ENCODE measurements at regions not wholly inside any gene's neighbourhood (a gene's known extent, or its start where the extent isn't known, plus 50 kb on each side); places are given as distances from the start of the nearest gene placed in this dataset.

- TF ChIP-seq EZH2 (optimal IDR thresholded peaks at IDR 0.05; ENCODE audit: low read depth, low read length), result no peak
- no peak for TF ChIP-seq EZH2phosphoT487 (IDR thresholded peaks at IDR 0.05; ENCODE audit: low read length)
- TF ChIP-seq, protein P1, sequence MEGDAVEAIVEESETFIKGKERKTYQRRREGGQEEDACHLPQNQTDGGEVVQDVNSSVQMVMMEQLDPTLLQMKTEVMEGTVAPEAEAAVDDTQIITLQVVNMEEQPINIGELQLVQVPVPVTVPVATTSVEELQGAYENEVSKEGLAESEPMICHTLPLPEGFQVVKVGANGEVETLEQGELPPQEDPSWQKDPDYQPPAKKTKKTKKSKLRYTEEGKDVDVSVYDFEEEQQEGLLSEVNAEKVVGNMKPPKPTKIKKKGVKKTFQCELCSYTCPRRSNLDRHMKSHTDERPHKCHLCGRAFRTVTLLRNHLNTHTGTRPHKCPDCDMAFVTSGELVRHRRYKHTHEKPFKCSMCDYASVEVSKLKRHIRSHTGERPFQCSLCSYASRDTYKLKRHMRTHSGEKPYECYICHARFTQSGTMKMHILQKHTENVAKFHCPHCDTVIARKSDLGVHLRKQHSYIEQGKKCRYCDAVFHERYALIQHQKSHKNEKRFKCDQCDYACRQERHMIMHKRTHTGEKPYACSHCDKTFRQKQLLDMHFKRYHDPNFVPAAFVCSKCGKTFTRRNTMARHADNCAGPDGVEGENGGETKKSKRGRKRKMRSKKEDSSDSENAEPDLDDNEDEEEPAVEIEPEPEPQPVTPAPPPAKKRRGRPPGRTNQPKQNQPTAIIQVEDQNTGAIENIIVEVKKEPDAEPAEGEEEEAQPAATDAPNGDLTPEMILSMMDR (IDR thresholded peaks at IDR 0.05; ENCODE audit: low read length), result no peak
- Histone ChIP-seq H3K27me3 (replicated peaks; ENCODE audit: insufficient read depth, low read length) (no peaks in the 10 kb centered on the region), H3K9me2 (replicated peaks; ENCODE audit: insufficient read depth, low read length) (no peaks in the 10 kb centered on the region), H3K27ac (ENCODE audit: low read length) (no peak overlapping the region), H3K36me3 (replicated peaks; ENCODE audit: insufficient read depth, low read length) (no peaks in the 10 kb centered on the region), H3F3A (ENCODE audit: insufficient read depth, low read length) (no peaks in the 10 kb centered on the region), H2AFZ (ENCODE audit: low read length) (no peak overlapping the region), H3K4me1 (ENCODE audit: low read length) (no peaks in the 10 kb centered on the region), H3K9ac (ENCODE audit: low read length) (no peak overlapping the region), H3K79me2 (ENCODE audit: low read length) (no peaks in the 10 kb centered on the region), H4K20me1 (ENCODE audit: insufficient read depth, low read length) (no peaks in the 10 kb centered on the region), H3K9me3 (replicated peaks; ENCODE audit: insufficient read depth, low read length) (no peaks in the 10 kb centered on the region), H3K4me3 (ENCODE audit: low read length) (no peak overlapping the region), H3K4me2 (ENCODE audit: low read depth, low read length) (no peak overlapping the region)
- DNase-seq, result no peak
These were observed 746.3 kb upstream of the FAM241A start for GRCh38 chr4:111398906-111399330.

DNA sequence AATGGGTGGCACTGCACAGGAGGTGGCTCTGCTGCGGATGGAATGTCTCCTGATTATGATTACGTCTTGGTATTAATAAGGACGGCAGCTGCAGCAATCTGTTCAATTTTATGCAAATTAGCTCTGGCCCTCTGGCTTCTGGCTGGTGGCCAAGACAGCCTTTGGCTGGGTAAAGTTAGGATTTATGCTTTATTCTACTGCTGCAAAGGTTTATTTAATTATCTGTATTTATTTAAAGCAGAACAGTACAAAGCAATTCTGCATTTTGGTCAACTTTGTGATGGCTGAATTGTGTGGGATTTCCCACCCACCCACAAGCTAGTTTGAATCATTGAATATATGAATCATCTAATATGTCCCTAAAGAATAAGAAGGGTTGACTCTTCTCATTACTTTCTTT lies 745.6 kb upstream of the FAM241A start:
- DNase-seq, result no peak

GRCh38 chr4:111400741-111401140 lies 744.5 kb upstream of the FAM241A start:
- Histone ChIP-seq H3K4me3 (ENCODE audit: low read length) (no peak overlapping the region), H3K27ac (ENCODE audit: low read length) (no peak overlapping the region), H2AFZ (ENCODE audit: low read length) (no peak overlapping the region)

More for the DNA sequence above, 745.6 kb upstream of the FAM241A start:
- no peaks in the 10 kb centered on the region for H3K9me3 ChIP-seq (replicated peaks; ENCODE audit: insufficient read depth, low read length)
- no peak overlapping the region for H3K9ac ChIP-seq (ENCODE audit: low read length)
- H3K27ac ChIP-seq (ENCODE audit: low read length), result no peak overlapping the region
- no peaks in the 10 kb centered on the region for H3K4me1 ChIP-seq (ENCODE audit: low read length)
- H3K4me3 ChIP-seq (ENCODE audit: low read length), result no peak overlapping the region
- no peak overlapping the region for H2AFZ ChIP-seq (ENCODE audit: low read length)
- H3F3A ChIP-seq (ENCODE audit: insufficient read depth, low read length), result no peaks in the 10 kb centered on the region
- H4K20me1 ChIP-seq (ENCODE audit: insufficient read depth, low read length), result no peaks in the 10 kb centered on the region
- H3K79me2 ChIP-seq (ENCODE audit: low read length), result no peaks in the 10 kb centered on the region
- H3K4me2 ChIP-seq (ENCODE audit: low read depth, low read length), result no peak overlapping the region
- H3K27me3 ChIP-seq (replicated peaks; ENCODE audit: insufficient read depth, low read length), result no peaks in the 10 kb centered on the region
- TF ChIP-seq, protein P1 (IDR thresholded peaks at IDR 0.05; ENCODE audit: low read length), result no peak
- no peak for TF ChIP-seq EZH2phosphoT487 (IDR thresholded peaks at IDR 0.05; ENCODE audit: low read length)
- no peak for TF ChIP-seq EZH2 (optimal IDR thresholded peaks at IDR 0.05; ENCODE audit: low read depth, low read length)
- H3K9me2 ChIP-seq (replicated peaks; ENCODE audit: insufficient read depth, low read length), result no peaks in the 10 kb centered on the region
- no peaks in the 10 kb centered on the region for H3K36me3 ChIP-seq (replicated peaks; ENCODE audit: insufficient read depth, low read length)

More at GRCh38 chr4:111400741-111401140, 744.5 kb upstream of the FAM241A start:
- DNase-seq, result no peak
- Histone ChIP-seq H3F3A (ENCODE audit: insufficient read depth, low read length) (no peaks in the 10 kb centered on the region), H3K79me2 (ENCODE audit: low read length) (no peaks in the 10 kb centered on the region), H3K9ac (ENCODE audit: low read length) (no peak overlapping the region), H3K4me1 (ENCODE audit: low read length) (no peaks in the 10 kb centered on the region), H3K36me3 (replicated peaks; ENCODE audit: insufficient read depth, low read length) (no peaks in the 10 kb centered on the region), H3K9me2 (replicated peaks; ENCODE audit: insufficient read depth, low read length) (no peaks in the 10 kb centered on the region), H3K4me2 (ENCODE audit: low read depth, low read length) (no peak overlapping the region), H3K27me3 (replicated peaks; ENCODE audit: insufficient read depth, low read length) (no peaks in the 10 kb centered on the region), H3K9me3 (replicated peaks; ENCODE audit: insufficient read depth, low read length) (no peaks in the 10 kb centered on the region), H4K20me1 (ENCODE audit: insufficient read depth, low read length) (no peaks in the 10 kb centered on the region)
- TF ChIP-seq, protein P1 (IDR thresholded peaks at IDR 0.05; ENCODE audit: low read length), result no peak
- no peak for TF ChIP-seq EZH2phosphoT487 (IDR thresholded peaks at IDR 0.05; ENCODE audit: low read length)
- TF ChIP-seq EZH2 (optimal IDR thresholded peaks at IDR 0.05; ENCODE audit: low read depth, low read length), result no peak

All from MM.1S (cell line).